ENCODE measurements at regions not wholly inside any gene's neighbourhood (a gene's known extent, or its start where the extent isn't known, plus 50 kb on each side); places are given as distances from the start of the nearest gene placed in this dataset.

DNA sequence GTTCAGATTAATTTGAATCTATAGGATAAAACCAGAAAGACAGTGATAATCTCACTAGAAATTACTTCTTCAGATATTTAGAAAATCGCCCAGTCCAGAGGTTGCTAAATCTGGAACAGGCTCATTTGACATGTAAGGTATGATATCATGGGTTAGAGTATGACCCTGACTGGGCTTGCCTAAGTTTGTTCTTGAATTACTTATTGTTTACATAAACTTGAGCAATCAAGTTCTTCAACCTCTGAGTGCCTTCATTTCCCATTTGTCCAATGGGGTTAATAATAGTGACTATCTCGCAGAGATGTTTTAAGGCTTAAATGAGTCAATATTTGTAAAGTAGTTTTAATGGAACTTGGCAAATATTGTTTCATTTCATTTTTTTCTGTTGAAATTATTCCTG lies 1947.6 kb upstream of the IGFBP7 start (continued):
- TF ChIP-seq HOXA3 (CRISPR knock-in tag; IDR thresholded peaks at IDR 0.05) (no peak), ZNF552 (CRISPR knock-in tag; IDR thresholded peaks at IDR 0.05; ENCODE audit: borderline replicate concordance) (no peak)
- TF ChIP-seq, protein P1, sequence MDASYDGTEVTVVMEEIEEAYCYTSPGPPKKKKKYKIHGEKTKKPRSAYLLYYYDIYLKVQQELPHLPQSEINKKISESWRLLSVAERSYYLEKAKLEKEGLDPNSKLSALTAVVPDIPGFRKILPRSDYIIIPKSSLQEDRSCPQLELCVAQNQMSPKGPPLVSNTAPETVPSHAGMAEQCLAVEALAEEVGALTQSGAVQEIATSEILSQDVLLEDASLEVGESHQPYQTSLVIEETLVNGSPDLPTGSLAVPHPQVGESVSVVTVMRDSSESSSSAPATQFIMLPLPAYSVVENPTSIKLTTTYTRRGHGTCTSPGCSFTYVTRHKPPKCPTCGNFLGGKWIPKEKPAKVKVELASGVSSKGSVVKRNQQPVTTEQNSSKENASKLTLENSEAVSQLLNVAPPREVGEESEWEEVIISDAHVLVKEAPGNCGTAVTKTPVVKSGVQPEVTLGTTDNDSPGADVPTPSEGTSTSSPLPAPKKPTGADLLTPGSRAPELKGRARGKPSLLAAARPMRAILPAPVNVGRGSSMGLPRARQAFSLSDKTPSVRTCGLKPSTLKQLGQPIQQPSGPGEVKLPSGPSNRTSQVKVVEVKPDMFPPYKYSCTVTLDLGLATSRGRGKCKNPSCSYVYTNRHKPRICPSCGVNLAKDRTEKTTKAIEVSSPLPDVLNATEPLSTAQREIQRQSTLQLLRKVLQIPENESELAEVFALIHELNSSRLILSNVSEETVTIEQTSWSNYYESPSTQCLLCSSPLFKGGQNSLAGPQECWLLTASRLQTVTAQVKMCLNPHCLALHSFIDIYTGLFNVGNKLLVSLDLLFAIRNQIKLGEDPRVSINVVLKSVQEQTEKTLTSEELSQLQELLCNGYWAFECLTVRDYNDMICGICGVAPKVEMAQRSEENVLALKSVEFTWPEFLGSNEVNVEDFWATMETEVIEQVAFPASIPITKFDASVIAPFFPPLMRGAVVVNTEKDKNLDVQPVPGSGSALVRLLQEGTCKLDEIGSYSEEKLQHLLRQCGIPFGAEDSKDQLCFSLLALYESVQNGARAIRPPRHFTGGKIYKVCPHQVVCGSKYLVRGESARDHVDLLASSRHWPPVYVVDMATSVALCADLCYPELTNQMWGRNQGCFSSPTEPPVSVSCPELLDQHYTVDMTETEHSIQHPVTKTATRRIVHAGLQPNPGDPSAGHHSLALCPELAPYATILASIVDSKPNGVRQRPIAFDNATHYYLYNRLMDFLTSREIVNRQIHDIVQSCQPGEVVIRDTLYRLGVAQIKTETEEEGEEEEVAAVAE (CRISPR knock-in tag; IDR thresholded peaks at IDR 0.05; ENCODE audit: borderline replicate concordance) = no peak

GRCh38 chr4:59058543-59058942 lies 1948.4 kb upstream of the IGFBP7 start:
- ChIA-PET CTCF (ENCODE audit: low intra/inter-chr PET ratio, low total read pairs) (no interaction called here), POLR2A (no interaction called here)
- Histone ChIP-seq H3K27me3 (ENCODE audit: control insufficient read depth in 1 of 2, insufficient read depth in 2 of 2, low read length in 2 of 2) (no peaks in the 10 kb centered on the region; a peak in 1 of 5 replicates), H3K4me3 (replicated peaks in 1 of 3; ENCODE audit: insufficient read depth in 1 of 3, low read depth in 2 of 3, low read length in 3 of 3) (no peak overlapping the region), H4K20me1 (ENCODE audit: insufficient read depth, low read length) (no peaks in the 10 kb centered on the region), H3K27ac (ENCODE audit: extremely low read length, insufficient read depth, low read length) (no peak overlapping the region), H3K36me3 (replicated peaks in 1 of 2; ENCODE audit: control insufficient read depth in 1 of 2, insufficient read depth in 2 of 2, low read length in 2 of 2) (no peaks in the 10 kb centered on the region), H2AFZ (ENCODE audit: low read length) (no peak overlapping the region), H3K4me2 (ENCODE audit: low read depth, low read length) (no peak overlapping the region), H3K79me2 (ENCODE audit: insufficient read depth, low read length) (no peaks in the 10 kb centered on the region), H3K9me3 (ENCODE audit: low read length) (no peaks in the 10 kb centered on the region), H3K4me1 (ENCODE audit: insufficient read depth, low read length) (no peaks in the 10 kb centered on the region), H3K9ac (ENCODE audit: insufficient read depth, low read depth, low read length) (no peak overlapping the region)
- ATAC-seq = no peak
- intact Hi-C loops (cut with micrococcal nuclease; ENCODE audit: unreplicated experiment) (no loop called here), in situ Hi-C loops (cut with HindIII; ENCODE audit: extremely low pct_ligation_motif_present, low pct_unique_long_range_greater_than_20kb) (no loop called here)
- DNase-seq (ENCODE audit: low spot score) = no peak
- BruUV-seq (replicated peaks) = no TSS peak
- WGBS (ENCODE audit: low lambda C conversion rate) = 4% methylated on average over 2 of the region's 2 CpGs
- no peak for FAIRE-seq
- TF ChIP-seq ASH2L (IDR thresholded peaks at IDR 0.05; ENCODE audit: insufficient read length, low read depth, low read length) (no peak), PPARG (CRISPR knock-in tag; conservative IDR thresholded peaks at IDR 0.05) (no peak), ZNF33B (CRISPR knock-in tag; IDR thresholded peaks at IDR 0.05) (no peak), JDP2 (CRISPR knock-in tag; IDR thresholded peaks at IDR 0.05; ENCODE audit: borderline replicate concordance) (no peak), BCL6 (CRISPR knock-in tag; IDR thresholded peaks at IDR 0.05) (no peak), ZNF431 (CRISPR knock-in tag; IDR thresholded peaks at IDR 0.05; ENCODE audit: borderline replicate concordance, low read depth) (no peak), HNF4G (IDR thresholded peaks at IDR 0.05; ENCODE audit: borderline replicate concordance, low read depth, low read length) (no peak), HNF4G (CRISPR knock-in tag; IDR thresholded peaks at IDR 0.05; ENCODE audit: borderline replicate concordance, low read depth) (no peak), FOXJ3 (CRISPR knock-in tag; IDR thresholded peaks at IDR 0.05; ENCODE audit: borderline replicate concordance) (no peak), POGZ (CRISPR knock-in tag; IDR thresholded peaks at IDR 0.05) (no peak), IKZF1 (IDR thresholded peaks at IDR 0.05) (no peak)
- TF ChIP-seq, protein P2, sequence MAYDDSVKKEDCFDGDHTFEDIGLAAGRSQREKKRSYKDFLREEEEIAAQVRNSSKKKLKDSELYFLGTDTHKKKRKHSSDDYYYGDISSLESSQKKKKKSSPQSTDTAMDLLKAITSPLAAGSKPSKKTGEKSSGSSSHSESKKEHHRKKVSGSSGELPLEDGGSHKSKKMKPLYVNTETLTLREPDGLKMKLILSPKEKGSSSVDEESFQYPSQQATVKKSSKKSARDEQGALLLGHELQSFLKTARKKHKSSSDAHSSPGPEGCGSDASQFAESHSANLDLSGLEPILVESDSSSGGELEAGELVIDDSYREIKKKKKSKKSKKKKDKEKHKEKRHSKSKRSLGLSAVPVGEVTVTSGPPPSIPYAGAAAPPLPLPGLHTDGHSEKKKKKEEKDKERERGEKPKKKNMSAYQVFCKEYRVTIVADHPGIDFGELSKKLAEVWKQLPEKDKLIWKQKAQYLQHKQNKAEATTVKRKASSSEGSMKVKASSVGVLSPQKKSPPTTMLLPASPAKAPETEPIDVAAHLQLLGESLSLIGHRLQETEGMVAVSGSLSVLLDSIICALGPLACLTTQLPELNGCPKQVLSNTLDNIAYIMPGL (CRISPR knock-in tag; IDR thresholded peaks at IDR 0.05; ENCODE audit: borderline replicate concordance in 1 of 2, low read depth in 1 of 2) = no peak
- TF ChIP-seq, protein P3, sequence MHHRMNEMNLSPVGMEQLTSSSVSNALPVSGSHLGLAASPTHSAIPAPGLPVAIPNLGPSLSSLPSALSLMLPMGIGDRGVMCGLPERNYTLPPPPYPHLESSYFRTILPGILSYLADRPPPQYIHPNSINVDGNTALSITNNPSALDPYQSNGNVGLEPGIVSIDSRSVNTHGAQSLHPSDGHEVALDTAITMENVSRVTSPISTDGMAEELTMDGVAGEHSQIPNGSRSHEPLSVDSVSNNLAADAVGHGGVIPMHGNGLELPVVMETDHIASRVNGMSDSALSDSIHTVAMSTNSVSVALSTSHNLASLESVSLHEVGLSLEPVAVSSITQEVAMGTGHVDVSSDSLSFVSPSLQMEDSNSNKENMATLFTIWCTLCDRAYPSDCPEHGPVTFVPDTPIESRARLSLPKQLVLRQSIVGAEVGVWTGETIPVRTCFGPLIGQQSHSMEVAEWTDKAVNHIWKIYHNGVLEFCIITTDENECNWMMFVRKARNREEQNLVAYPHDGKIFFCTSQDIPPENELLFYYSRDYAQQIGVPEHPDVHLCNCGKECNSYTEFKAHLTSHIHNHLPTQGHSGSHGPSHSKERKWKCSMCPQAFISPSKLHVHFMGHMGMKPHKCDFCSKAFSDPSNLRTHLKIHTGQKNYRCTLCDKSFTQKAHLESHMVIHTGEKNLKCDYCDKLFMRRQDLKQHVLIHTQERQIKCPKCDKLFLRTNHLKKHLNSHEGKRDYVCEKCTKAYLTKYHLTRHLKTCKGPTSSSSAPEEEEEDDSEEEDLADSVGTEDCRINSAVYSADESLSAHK (CRISPR knock-in tag; IDR thresholded peaks at IDR 0.05; ENCODE audit: borderline replicate concordance) = no peak
